HG03469 (cell line): ENCODE measurements at regions not wholly inside any gene's neighbourhood (a gene's known extent, or its start where the extent isn't known, plus 50 kb on each side); places are given as distances from the start of the nearest gene placed in this dataset.

ENCODE experiments used
- ATAC-seq: cut with Tn5 transposase; IDR thresholded peaks from one replicate; pipeline ENCODE4 v1.9.1; 2021; ENCODE audit warnings: mild to moderate bottlenecking, moderate library complexity, moderate number of reproducible peaks; ENCODE audit not compliant: unreplicated experiment

DNA sequence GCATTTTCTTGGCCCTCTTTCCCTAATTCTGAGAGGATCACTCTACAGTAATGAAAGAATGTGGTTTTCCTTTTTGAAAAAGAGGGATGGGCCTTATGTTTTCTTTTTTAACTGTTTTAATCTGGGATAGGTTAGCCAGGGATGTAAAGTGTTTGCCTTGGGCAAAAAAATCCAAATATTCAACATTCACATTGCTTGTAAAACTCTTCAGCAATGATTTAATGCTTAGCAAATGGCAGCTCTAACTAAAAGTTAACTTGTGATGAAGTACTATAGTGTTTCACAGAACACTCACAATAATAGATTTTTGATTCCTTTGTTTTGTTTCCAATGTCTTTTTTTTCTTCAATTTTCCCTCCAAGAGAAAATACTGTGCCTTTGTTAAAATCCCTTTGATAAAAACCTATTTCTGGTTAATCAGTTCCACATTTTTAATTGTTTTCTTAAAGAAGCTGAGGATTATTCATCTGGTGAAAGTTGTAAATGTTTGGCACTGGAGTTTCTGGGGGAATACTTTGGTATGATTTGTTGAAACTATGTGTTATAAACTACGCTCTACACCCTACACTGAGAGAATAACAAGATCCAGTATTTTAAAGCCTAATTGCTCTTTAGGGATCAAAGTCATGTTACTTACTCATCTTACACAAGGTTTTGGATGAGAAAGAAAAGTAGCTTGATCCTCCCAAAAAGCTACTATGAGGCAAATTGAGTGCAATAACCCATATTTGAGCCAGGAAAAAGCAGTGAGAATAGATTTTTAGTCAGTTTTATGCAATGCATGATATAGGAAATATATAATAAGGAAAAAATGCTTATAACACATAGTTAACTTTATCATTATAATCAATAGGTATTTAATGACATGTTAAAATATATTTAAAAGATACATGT is 335.8 kb downstream of the EPHA7 start:
- no peak for ATAC-seq

DNA sequence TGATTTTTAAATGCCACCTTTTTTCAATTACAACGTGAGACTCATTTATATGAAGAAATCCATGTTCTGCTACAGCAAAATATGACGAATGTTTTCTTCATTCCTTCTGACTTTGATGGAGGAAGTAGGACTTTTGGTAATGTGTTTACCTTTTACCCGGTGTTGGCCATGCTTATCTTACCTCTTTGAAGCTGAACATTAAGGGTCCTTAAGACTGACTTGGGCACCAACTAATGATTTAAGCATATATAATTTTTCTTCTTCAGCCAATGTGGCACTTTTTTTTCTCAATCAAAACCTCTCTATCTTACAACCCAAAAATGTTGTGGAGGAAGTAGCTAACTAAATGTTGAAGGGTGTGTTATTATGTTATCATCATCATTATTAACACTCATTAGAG is 337.5 kb downstream of the EPHA7 start:
- ATAC-seq: no peak

DNA sequence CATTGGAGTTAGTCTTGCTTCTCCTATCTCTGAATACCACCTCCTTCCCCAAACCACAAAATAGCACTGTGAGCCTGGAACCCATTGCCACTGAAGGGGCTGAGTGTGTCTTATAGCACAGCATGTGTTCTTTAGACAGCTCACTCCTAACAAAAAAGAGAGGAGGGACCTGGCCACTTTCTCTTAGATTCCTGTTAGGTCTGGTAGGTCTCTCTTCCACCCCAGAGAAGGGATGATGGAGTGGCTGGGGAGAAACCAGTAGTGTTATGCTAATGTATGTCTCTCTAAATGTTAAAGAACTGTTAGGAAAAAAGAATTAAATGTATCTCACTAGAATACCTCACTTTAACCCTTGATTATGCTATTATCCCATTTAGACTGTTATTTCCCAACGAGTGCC is 340.3 kb downstream of the EPHA7 start:
- ATAC-seq: no peak

DNA sequence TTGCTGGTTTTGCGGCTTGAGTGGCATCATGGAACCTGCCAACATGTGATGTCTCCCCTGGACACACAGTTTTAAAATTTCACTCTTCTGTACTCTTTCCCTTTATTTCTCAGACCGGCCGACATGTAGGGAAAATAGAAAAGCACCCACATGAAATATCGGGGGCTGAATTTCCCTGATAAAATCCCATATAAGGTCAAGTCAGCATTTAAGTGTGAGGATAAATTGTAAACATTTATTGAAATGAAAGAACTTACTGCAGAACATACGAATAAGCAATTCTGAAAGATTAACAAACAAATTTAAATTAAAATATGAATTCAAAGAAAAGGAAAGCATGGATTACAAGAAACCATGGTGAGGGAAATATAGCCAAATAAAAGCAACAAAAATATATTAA is 345.5 kb downstream of the EPHA7 start:
- ATAC-seq: no peak

DNA sequence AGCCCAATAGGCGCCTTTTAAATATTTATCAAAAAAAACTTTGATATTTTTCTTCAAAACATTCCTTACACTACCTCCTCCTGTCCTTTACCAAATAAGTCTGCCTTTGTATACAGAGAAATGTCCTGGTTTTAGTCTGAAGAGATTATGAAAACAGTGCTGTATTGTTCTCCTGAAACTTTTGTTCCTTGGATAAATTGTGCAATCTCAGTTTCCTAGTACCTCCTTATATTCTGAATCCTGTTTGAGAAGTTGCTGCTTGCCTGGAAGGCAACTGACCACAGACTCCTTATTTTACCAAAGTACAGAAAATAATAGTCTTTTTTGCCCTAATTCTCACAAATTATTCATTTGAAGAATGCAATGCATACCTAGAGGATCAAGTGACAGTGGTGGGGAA is 349.5 kb downstream of the EPHA7 start:
- ATAC-seq: no peak

DNA sequence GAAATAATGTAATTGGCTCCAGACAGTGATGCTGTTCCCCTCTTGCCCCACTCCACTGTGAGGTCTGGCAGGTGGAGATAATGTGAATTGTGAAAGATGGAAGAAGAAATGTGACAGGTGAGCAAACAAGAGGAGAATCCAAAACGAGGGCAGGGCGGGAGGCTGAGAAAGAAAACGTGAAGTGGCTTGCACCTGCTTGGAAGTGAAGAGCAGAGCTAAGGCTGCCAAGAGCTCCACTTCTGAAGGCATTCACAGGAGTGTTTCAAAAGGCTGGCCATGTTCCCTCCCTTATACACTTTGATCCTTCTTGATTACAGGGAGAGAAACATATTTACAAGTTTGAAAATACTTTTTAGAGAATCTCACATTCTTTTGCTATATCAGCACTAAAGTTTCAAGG is 359.4 kb downstream of the EPHA7 start:
- no peak for ATAC-seq

DNA sequence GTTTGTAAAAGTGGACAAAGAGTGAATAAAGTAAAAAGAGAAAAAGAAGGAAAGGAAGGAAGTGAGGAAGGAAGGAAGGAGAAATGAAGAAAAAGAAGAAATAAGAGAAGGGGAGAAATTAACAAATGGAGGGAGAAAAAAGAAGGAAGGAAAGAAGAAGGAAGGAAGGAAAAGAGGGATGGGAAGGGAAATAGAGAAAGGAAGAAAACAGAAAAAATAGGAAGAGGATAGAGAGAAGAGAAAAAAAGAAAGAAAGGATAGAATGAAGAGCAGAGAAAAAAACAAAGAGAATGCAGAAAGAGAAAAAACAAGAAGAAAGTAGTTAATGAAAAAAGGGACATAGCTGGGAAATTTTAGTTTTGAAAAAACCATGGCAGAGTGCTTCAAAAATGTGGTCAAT is 361.8 kb downstream of the EPHA7 start:
- ATAC-seq: no peak

DNA sequence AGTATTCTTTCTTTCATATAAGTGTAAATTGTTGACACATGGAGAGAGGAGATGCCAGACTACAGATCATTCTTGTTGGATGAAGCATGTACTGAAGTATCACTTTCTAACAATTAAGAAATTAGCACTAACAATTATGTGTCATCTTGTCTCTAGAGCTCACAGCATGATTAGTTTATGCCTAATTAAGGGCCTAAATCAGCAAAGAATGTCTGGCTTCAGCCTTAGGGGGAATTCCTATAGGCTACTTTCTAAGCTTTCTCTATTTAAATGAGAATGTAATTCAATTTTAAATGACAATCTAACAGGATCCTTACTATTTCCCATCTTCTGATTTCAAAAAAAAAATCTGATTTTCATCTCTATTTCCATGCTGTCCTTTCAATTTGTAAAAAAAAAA is 371.0 kb downstream of the EPHA7 start:
- ATAC-seq: no peak

DNA sequence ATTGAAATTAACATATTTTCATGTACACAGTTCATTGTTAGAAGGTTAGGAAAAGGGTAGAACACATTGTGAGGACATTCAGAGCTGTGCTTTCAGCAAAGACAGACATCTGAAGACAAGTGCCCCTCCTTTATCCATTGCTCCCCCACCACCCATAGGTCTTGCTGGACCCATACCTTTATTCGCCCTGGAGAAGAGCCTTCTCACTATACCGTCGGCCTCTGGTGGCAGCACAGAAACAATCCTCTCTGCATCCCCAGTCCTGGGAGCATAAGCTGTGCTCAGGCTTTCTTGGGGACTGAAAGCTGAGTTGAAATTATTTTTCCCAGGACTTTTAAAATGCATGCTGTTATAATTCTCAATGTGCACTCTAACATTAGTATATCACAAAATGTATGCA is 372.3 kb downstream of the EPHA7 start:
- no peak for ATAC-seq

DNA sequence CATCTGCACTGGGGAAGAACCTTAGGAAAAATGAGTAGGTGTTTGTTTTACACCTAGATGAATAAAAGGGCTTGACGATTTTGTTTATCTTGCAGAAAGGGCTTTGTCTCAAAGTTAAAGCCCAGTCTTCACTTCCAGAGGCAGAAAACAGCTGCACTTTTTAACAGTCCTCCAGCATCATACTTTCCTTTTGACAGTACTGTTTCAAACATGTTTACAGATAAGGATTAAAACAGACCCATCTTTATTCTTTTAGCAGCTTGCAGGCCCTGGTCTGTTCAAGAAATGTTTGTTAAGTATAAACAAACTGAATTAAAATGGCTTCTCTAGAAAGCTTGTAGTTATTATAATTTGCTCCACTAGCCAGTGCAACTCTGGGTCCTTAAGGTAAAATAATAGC is 374.2 kb downstream of the EPHA7 start:
- ATAC-seq: no peak

DNA sequence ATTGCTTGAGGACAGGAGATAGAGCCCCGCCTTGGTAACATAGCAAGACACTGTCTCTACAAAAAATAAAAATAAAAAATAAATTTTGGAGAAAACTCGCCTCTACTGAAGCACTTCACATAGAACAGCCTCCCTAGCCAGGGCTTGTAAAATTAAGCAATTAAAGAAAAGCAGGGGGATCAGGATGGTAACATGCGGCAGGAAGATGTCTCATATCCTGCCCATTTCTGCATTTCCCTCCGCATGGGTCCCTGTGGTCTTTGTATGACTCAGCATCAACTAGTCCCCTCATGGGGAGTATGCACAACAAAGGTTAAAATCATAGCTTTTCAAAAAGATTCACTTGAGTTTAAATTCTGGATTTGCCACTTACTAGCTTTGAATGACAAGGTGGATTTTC is 379.0 kb downstream of the EPHA7 start:
- ATAC-seq: no peak

DNA sequence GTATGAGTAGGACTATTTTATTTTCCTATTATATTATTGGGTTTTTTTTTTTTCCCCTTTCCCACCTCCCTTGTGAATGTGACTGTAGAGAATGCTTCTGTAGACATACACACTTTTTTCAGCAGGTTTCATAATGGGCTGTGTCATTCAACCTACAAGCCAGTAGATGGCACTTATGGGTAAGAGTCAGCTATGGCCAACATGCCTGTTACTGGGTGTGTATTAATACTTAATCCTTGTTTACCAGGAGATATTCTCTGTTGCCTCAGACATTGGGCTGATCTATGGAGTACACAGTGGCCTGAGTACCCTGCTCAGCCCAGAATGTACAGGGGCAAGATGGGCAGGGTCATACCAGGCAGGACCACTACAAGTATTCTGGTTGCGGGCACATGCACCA is 382.5 kb downstream of the EPHA7 start:
- no peak for ATAC-seq

DNA sequence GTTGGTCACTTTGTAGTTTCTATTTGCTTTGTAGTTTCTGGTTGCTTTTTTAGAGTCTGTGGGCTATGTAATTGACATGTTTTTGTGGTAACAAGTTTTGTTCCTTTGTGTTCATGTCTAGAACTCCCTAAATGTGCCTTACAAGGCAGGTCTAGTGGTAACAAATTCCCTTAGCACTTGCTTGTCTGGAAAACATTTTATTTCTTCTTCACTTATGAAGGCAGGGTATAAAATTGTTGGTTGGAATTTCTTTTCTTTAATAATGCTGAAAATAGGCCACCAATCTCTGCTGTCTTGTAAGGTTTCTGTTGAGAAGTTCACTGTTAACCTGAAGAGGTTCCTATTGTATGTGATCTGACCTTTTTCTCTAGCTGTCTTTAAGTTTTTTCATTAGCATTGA is 383.6 kb downstream of the EPHA7 start:
- ATAC-seq: no peak

DNA sequence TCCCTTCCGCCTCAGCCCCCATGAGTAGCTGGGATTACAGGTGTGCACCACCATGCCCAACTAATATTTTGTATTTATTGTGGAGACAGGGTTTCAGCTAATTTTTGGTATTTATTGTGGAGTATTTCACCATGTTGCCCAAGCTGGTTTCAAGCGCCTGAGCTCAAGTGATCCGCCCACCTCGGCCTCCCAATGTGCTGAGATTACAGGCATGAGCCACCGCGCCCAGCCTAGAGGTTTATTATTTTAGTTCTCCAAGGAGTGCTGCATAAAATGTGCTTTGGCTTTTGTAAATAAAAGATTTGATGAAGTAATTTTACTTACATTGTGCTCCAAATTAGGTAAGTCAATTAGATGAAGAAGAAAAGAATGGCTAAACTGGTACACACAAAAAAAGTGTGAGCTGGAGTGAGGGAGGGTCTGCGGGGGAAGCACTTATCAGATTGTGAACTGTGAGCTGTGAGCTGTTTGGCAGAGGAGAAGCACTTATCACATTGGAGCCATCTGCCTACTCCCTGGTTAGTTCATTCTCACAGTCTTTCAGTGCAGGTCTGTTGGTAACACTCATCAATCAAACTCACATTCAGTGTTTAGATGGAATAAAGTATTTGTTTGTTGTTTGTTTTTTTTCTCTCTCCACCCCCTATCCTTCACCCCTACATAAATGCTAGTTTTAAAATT is 398.0 kb downstream of the EPHA7 start:
- no peak for ATAC-seq

DNA sequence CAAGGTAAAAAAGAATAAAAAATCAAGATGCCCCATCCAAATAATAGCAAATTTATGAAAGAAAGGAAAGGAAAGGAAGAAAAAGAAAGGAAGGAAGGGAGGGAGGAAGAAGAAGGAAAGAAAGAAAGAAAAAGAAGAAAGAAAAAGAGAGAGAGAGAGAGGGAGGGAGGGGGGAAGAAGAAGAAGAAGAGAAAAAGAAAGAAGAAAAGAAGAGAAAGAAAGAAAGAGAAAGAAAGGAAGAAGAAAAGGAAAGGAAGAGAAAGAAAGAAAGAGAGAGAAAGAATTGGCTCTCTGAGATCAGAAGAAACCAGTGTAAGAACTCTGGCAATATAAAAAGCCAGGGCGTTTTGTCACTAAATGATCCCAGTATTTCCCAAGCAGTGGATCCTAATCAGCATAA is 401.7 kb downstream of the EPHA7 start:
- ATAC-seq: no peak

DNA sequence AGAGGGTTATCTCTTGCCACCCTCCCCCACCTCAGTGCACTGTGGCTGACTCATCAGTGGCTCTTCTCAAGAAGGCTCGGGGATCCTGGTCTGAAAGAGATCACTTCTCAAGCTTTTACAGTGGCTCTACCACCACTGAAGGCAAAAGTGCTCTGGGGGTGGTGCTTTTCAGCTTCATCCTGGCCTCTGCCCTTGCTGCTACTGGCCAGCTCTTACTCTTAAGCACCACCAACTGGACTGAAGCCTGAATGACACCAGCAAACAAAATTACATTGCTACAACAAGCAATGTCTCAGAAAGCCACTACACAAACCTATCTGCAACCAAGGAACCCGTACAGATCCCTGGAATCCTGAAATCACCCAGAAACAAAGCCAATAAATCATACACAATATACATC is 402.1 kb downstream of the EPHA7 start:
- no peak for ATAC-seq

DNA sequence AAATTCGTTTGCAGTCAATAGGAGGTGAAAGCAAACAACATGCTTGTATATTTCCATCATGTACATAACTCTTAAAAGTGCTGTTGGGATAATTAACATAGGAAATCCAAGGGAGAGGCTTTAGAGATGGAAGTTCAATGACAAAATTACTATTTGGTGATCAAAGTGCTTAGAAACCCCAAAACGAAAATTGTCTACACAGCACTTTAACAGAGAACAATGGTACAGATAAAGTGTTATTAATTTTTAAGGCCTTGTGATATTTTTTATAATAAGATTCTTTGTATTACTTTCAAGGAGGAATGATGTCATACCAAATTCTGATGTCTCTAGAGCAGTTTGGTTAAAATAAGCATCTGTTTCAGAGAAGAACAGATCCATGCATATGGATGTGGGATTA is 406.3 kb downstream of the EPHA7 start:
- ATAC-seq: no peak

DNA sequence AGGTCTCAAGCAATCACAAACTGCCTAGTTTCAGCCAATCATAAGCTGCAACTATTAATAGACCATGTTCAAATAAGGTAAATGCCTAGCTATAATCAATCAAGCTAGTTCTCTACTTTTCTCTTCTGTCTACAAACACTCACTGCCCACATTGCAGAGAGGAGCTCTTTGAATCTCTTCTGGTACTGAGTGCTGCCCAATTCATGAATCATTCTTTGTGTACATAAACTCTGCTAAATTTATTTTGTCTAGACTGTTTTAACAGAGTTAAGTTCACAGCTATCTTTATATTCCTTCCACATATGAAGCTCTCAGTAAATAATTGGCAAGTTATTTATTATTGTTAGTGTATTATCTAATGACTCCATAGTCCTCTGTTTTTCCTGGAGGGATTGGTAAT is 411.0 kb downstream of the EPHA7 start:
- no peak for ATAC-seq

DNA sequence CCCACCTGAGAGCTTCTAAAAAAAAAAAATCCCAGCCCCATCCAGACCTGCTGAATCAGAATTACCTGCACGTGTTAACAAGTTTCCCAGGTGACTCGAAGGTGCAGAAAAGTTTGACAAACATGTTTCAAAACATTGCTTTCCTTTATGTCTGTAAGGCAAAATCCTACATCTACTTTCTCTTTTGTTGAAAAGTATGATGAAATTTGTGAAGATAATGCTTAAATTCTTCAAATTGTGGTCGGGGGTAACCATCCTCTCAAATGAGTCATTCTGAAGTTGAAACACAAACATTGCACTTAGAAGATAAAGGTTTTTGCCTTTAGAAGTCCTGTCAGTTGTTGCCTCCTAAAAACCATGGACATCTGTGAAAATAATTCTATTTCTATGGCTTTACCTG is 429.7 kb downstream of the EPHA7 start:
- no peak for ATAC-seq

DNA sequence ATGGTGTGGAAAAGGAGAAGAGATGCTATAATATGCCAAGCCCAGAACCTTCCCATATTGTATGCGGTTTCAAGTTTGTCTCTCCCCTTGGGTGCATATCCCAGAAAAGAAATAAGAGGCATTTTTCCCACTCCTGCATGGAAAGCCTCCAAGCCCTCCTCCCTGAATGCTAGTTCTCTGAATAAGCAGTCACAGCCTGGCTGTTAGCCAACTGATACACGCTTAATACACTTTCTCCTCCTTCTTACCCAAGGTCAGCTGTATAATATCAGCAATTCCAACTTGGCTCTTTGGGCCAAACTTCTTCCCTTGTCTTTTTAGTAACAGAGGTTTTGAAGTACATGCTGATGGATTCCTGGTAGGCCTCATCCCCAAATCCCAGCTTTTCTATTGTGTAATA is 440.1 kb downstream of the EPHA7 start:
- ATAC-seq: no peak

DNA sequence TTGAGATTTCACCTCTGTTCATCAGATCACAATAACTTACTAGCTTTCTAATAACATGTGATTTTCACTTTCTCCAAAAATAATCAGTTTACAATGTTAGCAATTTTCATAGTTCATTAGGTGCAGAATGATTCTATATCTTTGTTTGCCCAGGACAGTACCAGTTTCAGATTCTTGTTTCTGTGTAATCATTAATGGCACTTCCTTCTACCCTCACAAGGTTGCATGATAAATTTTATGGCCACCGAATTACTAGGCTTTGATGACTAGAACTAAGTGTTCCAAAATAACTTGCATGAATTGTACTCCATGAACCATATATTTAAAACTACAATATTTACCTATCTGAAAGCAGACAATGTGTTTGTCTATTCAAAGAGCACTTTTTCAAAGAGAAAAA is 442.3 kb downstream of the EPHA7 start:
- ATAC-seq: no peak

DNA sequence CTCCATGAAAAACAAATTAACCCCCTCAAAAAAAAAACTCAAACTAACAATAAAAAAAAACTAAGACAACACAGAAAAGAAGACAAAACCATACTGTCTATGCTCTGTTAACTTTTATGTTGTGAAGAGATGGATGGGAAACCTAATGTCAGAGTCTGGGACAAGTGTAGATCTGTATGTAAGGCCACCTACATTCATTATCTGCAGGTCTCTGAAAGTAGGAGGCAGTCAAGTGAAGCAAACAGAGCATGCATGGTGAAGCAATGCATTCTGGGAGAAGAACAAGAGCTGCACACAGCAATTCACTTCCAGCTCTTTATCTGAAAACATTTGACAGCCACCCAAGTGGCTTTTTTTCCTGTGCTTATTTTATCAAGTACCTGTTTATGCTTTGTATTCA is 452.0 kb downstream of the EPHA7 start:
- no peak for ATAC-seq

DNA sequence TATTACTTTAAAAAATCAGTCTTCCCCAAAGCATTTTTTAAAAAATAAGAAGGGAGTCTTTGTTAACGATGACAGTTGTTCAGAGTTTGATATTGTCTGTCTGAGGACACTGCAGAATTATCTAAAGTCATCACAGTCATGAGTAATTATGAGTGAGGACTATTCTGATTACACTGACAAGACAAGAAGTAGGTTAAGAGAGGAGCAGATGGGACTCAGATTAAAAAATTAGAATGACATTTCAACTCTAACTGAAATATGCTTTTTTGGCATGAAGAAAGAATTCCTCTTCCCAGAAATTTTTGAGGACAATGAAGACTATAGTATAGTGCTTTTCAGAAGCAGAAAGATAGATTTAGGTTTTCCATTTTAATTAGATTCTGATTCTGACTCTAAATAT is 456.5 kb downstream of the EPHA7 start:
- no peak for ATAC-seq
